Kidney glomerular epithelial cell (primary cell): ENCODE measurements at regions not wholly inside any gene's neighbourhood (a gene's known extent, or its start where the extent isn't known, plus 50 kb on each side); places are given as distances from the start of the nearest gene placed in this dataset.
"Not testable (repeated sequence)": the region's sequence is repeated elsewhere in the genome, so short reads cannot be mapped to it uniquely, and the experiment has no call there.

Experiments used
- DNase-seq: peaks from one replicate; lab custom pipeline; 2025; lab: John Stamatoyannopoulos, UW

GRCh38 chr5:56763711-56764466, 51.5 kb upstream of the MAP3K1 start:
- DNase-seq: peak; percentile 53

- no peak for DNase-seq
Measured at GRCh38 chr5:56763182-56763581, 52.2 kb upstream of the MAP3K1 start.

- no peak for DNase-seq
Measured at GRCh38 chr5:56761151-56761885, 54.0 kb upstream of the MAP3K1 start.

- no peak for DNase-seq
Measured at GRCh38 chr5:56760723-56761122, 54.6 kb upstream of the MAP3K1 start.

GRCh38 chr5:56759521-56760216, 55.7 kb upstream of the MAP3K1 start:
- DNase-seq: no peak

- DNase-seq: no peak
Measured at GRCh38 chr5:56757077-56757476, 58.3 kb upstream of the MAP3K1 start.

GRCh38 chr5:56755036-56755555, 60.3 kb upstream of the MAP3K1 start:
- no peak for DNase-seq

- DNase-seq: not testable (repeated sequence)
Measured at GRCh38 chr5:56753588-56753987, 61.8 kb upstream of the MAP3K1 start.

GRCh38 chr5:56751572-56752313, 63.6 kb upstream of the MAP3K1 start:
- no peak for DNase-seq

GRCh38 chr5:56749842-56750241, 65.5 kb upstream of the MAP3K1 start:
- no peak for DNase-seq

GRCh38 chr5:56746553-56747339, 68.6 kb upstream of the MAP3K1 start:
- DNase-seq: no peak

- DNase-seq: no peak
Measured at GRCh38 chr5:56745864-56746263, 69.5 kb upstream of the MAP3K1 start.

GRCh38 chr5:56740868-56741267, 74.5 kb upstream of the MAP3K1 start:
- no peak for DNase-seq

GRCh38 chr5:56739990-56740389, 75.4 kb upstream of the MAP3K1 start:
- no peak for DNase-seq

- DNase-seq: no peak
Measured at GRCh38 chr5:56737951-56738606, 77.3 kb upstream of the MAP3K1 start.

GRCh38 chr5:56737002-56737621, 78.2 kb upstream of the MAP3K1 start:
- no peak for DNase-seq

GRCh38 chr5:56735849-56736641, 79.3 kb upstream of the MAP3K1 start:
- DNase-seq: no peak

GRCh38 chr5:56734091-56734694, 81.2 kb upstream of the MAP3K1 start:
- peak; percentile 52 for DNase-seq

GRCh38 chr5:56733580-56733979, 81.8 kb upstream of the MAP3K1 start:
- no peak for DNase-seq
